ENCODE measurements at regions not wholly inside any gene's neighbourhood (a gene's known extent, or its start where the extent isn't known, plus 50 kb on each side); places are given as distances from the start of the nearest gene placed in this dataset.

- TF ChIP-seq CTCF (IDR thresholded peaks at IDR 0.05; ENCODE audit: control extremely low read depth in 1 of 3, insufficient read depth in 1 of 3, low read depth in 1 of 3, low read length in 3 of 3), result no peak
Observed at GRCh38 chrX:9330249-9330982, 134.4 kb upstream of the TBL1X start (continued).
